ENCODE measurements at regions not wholly inside any gene's neighbourhood (a gene's known extent, or its start where the extent isn't known, plus 50 kb on each side); places are given as distances from the start of the nearest gene placed in this dataset.

DNA sequence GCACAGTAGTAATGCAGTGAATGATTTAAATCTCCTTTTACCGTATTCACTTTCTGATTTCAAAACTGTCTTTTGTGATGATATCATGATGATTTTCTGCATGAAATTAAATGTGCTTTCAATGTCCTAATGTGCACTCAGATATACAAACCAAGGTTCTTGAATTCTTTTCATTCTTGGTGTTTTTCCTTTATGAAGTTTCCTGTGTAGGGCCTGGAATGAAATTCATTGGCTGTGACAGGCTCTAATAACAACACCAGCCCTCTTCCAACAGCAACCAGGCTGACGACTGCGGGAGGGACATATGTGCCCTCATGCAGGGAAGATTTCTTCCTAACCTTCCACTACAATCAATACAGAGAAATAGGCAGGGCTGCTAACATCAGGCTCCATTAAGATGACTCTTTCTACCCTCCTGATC is 1052.0 kb downstream of the DIAPH3 start:
- TF ChIP-seq ZNF274 (IDR thresholded peaks at IDR 0.05; ENCODE audit: low read depth, low read length) (no peak), YY1 (IDR thresholded peaks at IDR 0.05; ENCODE audit: insufficient read depth, insufficient read length) (no peak)

All from NT2/D1 (cell line).